PC-9 (cell line): ENCODE measurements at regions not wholly inside any gene's neighbourhood (a gene's known extent, or its start where the extent isn't known, plus 50 kb on each side); places are given as distances from the start of the nearest gene placed in this dataset.

Source experiments
- BruUV-seq: library from RNA; stranded (reverse); fragments of 400-500 nt; replicated peaks from 2 replicates; lab custom pipeline; 2021; lab: Mats Ljungman, UMichigan
- CTCF ChIA-PET: fragments of 300-600 bp; sonication (Branson Sonifier 250); formaldehyde crosslinking; loops from one replicate; lab custom pipeline; 2022; ENCODE audit warnings: antibody characterized with exemption; lab: Charles Lee
- POLR2A ChIA-PET: fragments of 300-600 bp; sonication (Branson Sonifier 250); formaldehyde crosslinking; loops from one replicate; lab custom pipeline; 2022; ENCODE audit warnings: antibody characterized with exemption; ENCODE audit not compliant: unreplicated experiment; lab: Charles Lee
- DNase-seq, 2 experiments: peaks; one replicate each; pipeline versions ENCODE4 v3.0.0 to v3.0.0-alpha.2; 2015 to 2022; ENCODE audit warnings: mixed read lengths in 1 of 2
- H2AFZ ChIP-seq: fragments of 200-600 bp; sonication (generic); 2 replicates; pipeline ENCODE4 v1.8.1; 2017; ENCODE audit warnings: antibody characterized with exemption
- H3F3A ChIP-seq: fragments of 200-600 bp; sonication (generic); 2 replicates; pipeline ENCODE4 v1.8.1; 2017; ENCODE audit warnings: antibody characterized with exemption, mild to moderate bottlenecking, low read depth; ENCODE audit not compliant: insufficient read depth
- H3K27ac ChIP-seq: fragments of 200-600 bp; sonication (generic); 2 replicates; pipeline ENCODE4 v1.6.1; 2016; ENCODE audit warnings: mixed run types
- H3K27me3 ChIP-seq: fragments of 200-600 bp; sonication (generic); 2 replicates; pipeline ENCODE4 v1.6.1; 2016; ENCODE audit warnings: low read depth, mixed run types; ENCODE audit not compliant: insufficient read depth
- H3K36me3 ChIP-seq: fragments of 200-600 bp; sonication (generic); 2 replicates; pipeline ENCODE4 v1.6.1; 2016; ENCODE audit warnings: low read depth, mixed run types
- H3K4me1 ChIP-seq: fragments of 200-600 bp; sonication (generic); replicated peaks from 2 replicates; pipeline ENCODE4 v1.6.1; 2016; ENCODE audit warnings: mixed run types; ENCODE audit not compliant: insufficient read depth
- H3K4me2 ChIP-seq: fragments of 200-600 bp; sonication (generic); 2 replicates; pipeline ENCODE4 v1.6.1; 2017; ENCODE audit warnings: mixed run types
- H3K4me3 ChIP-seq: fragments of 200-600 bp; sonication (generic); 2 replicates; pipeline ENCODE4 v1.6.1; 2016; ENCODE audit warnings: mixed run types
- H3K79me2 ChIP-seq: fragments of 200-600 bp; sonication (generic); 2 replicates; pipeline ENCODE4 v1.6.1; 2017; ENCODE audit warnings: low read depth, mixed run types
- H3K9me2 ChIP-seq: fragments of 200-600 bp; sonication (generic); 2 replicates; pipeline ENCODE4 v1.8.1; 2017; ENCODE audit warnings: mild to moderate bottlenecking; ENCODE audit not compliant: insufficient read depth
- H3K9me3 ChIP-seq: fragments of 200-600 bp; sonication (generic); 2 replicates; pipeline ENCODE4 v1.8.1; 2016; ENCODE audit warnings: low read depth; ENCODE audit not compliant: insufficient read depth
- H4K20me1 ChIP-seq: fragments of 200-600 bp; sonication (generic); 2 replicates; pipeline ENCODE4 v1.8.1; 2017; ENCODE audit not compliant: insufficient read depth
- CTCF ChIP-seq: fragments of 200-600 bp; sonication (generic); conservative IDR thresholded peaks from 2 replicates; pipeline ENCODE4 v1.6.1; 2017; ENCODE audit warnings: mixed run types, antibody characterized with exemption, mild to moderate bottlenecking, moderate library complexity
- EZH2 ChIP-seq: fragments of 200-600 bp; sonication (generic); IDR thresholded peaks from 2 replicates; pipeline ENCODE4 v1.8.0; 2017; ENCODE audit warnings: antibody characterized with exemption, low read depth
- intact Hi-C: fragments of 100-400 bp; cut with micrococcal nuclease; formaldehyde crosslinking; loops from one replicate; pipeline ENCODE4 v1.10.0; 2022; ENCODE audit not compliant: unreplicated experiment

GRCh38 chr13:73973156-73973555 is 161.0 kb downstream of the KLF12 start:
- no peaks in the 10 kb centered on the region for H3K79me2 ChIP-seq
- no peaks in the 10 kb centered on the region for H3K4me1 ChIP-seq
- H3F3A ChIP-seq: no peaks in the 10 kb centered on the region
- no peak overlapping the region for H2AFZ ChIP-seq
- no peak overlapping the region for H3K4me3 ChIP-seq
- no peaks in the 10 kb centered on the region for H3K9me2 ChIP-seq
- ChIA-PET POLR2A (no interaction called here), CTCF (no interaction called here)
- no peak for DNase-seq
- H3K27ac ChIP-seq: no peak overlapping the region
- no peaks in the 10 kb centered on the region for H3K9me3 ChIP-seq
- H3K36me3 ChIP-seq: no peaks in the 10 kb centered on the region
- H3K4me2 ChIP-seq: no peak overlapping the region
- TF ChIP-seq EZH2 (no peak), CTCF (no peak)
- intact Hi-C loops: no loop called here
- no TSS peak for BruUV-seq
- no peaks in the 10 kb centered on the region for H4K20me1 ChIP-seq
- H3K27me3 ChIP-seq: no peaks in the 10 kb centered on the region

- Histone ChIP-seq H3K4me1 (no peaks in the 10 kb centered on the region), H3K27me3 (no peaks in the 10 kb centered on the region), H2AFZ (no peak overlapping the region), H3K36me3 (no peaks in the 10 kb centered on the region), H3K9me2 (no peaks in the 10 kb centered on the region), H3K79me2 (no peaks in the 10 kb centered on the region), H3K9me3 (no peaks in the 10 kb centered on the region), H3K4me3 (no peak overlapping the region), H3F3A (no peaks in the 10 kb centered on the region), H4K20me1 (no peaks in the 10 kb centered on the region), H3K27ac (no peak overlapping the region), H3K4me2 (no peak overlapping the region)
- no peak for TF ChIP-seq EZH2
- no peak for TF ChIP-seq CTCF
- no TSS peak for BruUV-seq
- ChIA-PET POLR2A (no interaction called here), CTCF (no interaction called here)
- DNase-seq: no peak
- intact Hi-C loops: no loop called here
Observed at GRCh38 chr13:73972545-73972944, 161.7 kb downstream of the KLF12 start.

DNA sequence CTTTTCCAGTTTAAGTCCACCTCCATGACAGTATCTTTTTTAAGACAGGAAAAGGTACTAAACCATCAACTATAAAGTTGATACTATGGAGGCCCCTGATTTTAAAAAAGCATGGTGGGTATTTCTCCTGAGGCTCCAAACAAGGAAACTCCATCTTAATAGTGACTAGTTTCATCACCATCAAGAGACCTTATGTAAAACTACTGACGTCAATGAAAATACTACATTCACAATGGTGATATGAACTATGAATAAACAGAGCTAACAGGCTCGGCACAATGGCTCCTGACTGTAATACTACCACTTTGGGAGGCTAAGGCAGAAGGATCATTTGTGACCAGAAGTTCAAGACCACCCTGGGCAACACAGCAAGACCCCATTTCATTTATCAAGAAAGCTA is 162.7 kb downstream of the KLF12 start:
- BruUV-seq: no TSS peak
- Histone ChIP-seq H3K4me2 (no peak overlapping the region), H3K36me3 (no peaks in the 10 kb centered on the region), H3K9me3 (no peaks in the 10 kb centered on the region), H3K27me3 (no peaks in the 10 kb centered on the region), H3K79me2 (no peaks in the 10 kb centered on the region), H3K9me2 (no peaks in the 10 kb centered on the region), H3K27ac (no peak overlapping the region), H3F3A (no peaks in the 10 kb centered on the region), H2AFZ (no peak overlapping the region), H3K4me1 (no peaks in the 10 kb centered on the region), H3K4me3 (no peak overlapping the region), H4K20me1 (no peaks in the 10 kb centered on the region)
- no peak for DNase-seq
- ChIA-PET CTCF (no interaction called here), POLR2A (no interaction called here)
- intact Hi-C loops: no loop called here
- no peak for TF ChIP-seq CTCF
- TF ChIP-seq EZH2: no peak
